ENCODE measurements at regions not wholly inside any gene's neighbourhood (a gene's known extent, or its start where the extent isn't known, plus 50 kb on each side); places are given as distances from the start of the nearest gene placed in this dataset.

DNA sequence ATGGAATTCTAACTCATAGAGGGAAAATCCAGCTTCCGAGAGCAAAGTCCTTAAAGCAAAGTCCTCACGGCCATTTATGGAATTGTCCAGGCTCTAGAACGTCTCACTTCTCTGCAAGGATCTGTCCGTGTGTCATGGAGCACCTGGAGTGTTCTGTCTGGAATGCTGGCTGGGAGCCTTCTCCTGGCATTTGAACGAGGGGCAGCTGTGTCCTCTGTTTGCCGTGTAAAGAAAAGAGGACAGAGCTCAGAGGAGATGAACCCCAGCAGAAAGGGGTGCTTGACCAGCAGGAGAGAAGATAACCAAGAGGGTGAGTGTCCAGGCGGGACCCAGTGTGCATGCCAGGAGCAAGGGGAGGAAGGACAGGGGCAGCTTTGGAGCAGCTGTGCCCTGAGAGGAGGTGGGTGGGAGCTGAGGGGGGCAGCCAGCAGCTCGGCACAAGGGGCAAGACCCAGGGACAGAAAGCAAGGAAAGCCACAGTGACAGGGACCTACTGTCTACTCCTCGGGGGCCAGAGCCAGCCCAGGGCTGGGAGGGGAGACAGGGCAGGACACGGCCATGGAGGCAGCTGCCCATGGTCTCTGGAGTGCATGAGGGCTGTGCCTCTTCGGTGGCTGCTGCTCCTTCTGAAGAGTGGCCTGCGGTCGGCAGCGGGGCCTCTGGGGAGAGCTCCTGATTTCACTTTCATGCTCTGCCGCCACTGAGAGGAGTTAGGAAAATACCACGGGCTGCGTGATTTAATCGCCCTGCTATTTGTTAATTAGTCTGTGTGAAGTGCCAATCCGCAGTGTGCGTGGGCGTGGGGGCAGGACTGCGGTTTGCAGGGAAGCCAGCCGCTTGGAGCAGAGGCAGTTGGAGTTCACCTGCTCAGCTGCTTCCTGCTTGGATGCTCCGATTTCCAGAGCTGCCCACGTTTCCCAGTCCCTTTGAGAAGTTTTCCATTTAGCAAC, 149.3 kb upstream of the SHH start:
- Mint-ChIP-seq H3K4me3 (no peak overlapping the region), H3K36me3 (no peaks in the 10 kb centered on the region), H3K9me3 (no peaks in the 10 kb centered on the region), H3K27ac (no peak overlapping the region), H3K27me3 (peaks cover 6 to 19% of the 10 kb centered on the region in 2 donors), H3K4me1 (no peaks in the 10 kb centered on the region)
- DNase-seq = no peak
- ATAC-seq (replicated peaks) = no peak

DNA sequence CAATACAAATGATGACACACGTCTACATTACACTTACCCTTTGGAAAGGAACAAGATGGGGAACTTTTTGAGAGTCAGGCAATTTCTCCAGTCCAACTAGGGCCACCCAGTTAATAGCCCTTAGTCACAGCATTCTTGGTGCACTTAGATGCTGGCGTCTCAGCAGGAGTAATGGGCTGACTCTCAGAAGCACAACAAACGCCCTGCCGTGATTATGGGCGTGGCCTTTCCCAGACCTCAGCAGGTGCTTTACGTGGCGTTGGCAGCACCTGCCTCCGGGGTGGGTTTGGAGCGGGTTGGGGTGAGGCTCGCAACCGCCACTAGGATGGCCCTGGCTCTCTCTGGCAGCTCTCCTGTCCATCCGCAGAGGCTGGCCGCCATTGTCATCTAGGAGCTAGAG, 147.6 kb upstream of the SHH start:
- Mint-ChIP-seq H3K9me3 (no peaks in the 10 kb centered on the region), H3K36me3 (no peaks in the 10 kb centered on the region), H3K4me1 (no peaks in the 10 kb centered on the region), H3K27ac (no peak overlapping the region), H3K4me3 (no peak overlapping the region), H3K27me3 (peaks cover 6 to 14% of the 10 kb centered on the region in 2 donors)
- DNase-seq (no peak), ATAC-seq (replicated peaks) (no peak)

DNA sequence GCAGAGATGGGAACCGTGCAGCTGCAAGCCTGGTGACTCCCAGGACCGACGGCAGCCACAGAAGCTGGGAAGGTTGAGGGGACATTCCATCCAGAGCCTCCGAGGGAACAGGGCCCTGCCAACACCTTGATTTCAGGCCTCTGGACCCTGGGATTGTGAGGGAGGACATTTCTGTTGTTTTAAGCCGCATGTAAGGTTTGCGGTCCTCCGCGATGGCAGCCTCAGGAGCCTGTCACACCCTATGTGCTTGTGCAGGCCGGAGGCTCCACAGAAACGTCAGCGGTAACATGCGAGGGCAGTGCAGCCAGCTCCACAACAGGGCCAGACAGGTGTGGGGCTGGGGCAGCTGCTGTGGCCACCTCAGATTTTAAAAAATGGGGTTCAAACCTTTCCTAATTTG, 144.7 kb upstream of the SHH start:
- no peak for ATAC-seq (replicated peaks)
- peaks cover 0 to 4% of the 10 kb centered on the region in 2 donors for H3K9me3 Mint-ChIP-seq
- DNase-seq = no peak
- peaks cover 6 to 17% of the 10 kb centered on the region in 2 donors for H3K27me3 Mint-ChIP-seq
- H3K27ac Mint-ChIP-seq = no peak overlapping the region
- no peak overlapping the region for H3K4me3 Mint-ChIP-seq
- H3K36me3 Mint-ChIP-seq = no peaks in the 10 kb centered on the region
- no peaks in the 10 kb centered on the region for H3K4me1 Mint-ChIP-seq

DNA sequence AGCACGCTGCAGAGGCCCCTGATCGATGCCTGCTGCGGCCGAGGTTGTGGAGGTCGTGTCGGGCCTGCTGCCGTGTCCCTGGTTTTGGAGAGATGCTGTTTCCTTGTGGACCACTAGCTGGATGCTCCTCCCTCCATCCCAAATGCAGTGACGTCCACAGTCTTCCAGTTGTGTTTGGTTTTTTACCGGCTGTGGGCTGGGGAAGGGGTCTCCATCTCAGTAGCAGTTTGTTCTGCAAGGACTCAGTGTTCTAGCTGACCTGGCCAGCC, 143.0 kb upstream of the SHH start:
- Mint-ChIP-seq H3K27ac (no peak overlapping the region), H3K4me1 (no peaks in the 10 kb centered on the region), H3K4me3 (no peak overlapping the region), H3K27me3 (peaks cover 0 to 7% of the 10 kb centered on the region in 2 donors), H3K36me3 (no peaks in the 10 kb centered on the region), H3K9me3 (peaks cover 0 to 4% of the 10 kb centered on the region in 2 donors)
- ATAC-seq (replicated peaks) = no peak
- no peak for DNase-seq

DNA sequence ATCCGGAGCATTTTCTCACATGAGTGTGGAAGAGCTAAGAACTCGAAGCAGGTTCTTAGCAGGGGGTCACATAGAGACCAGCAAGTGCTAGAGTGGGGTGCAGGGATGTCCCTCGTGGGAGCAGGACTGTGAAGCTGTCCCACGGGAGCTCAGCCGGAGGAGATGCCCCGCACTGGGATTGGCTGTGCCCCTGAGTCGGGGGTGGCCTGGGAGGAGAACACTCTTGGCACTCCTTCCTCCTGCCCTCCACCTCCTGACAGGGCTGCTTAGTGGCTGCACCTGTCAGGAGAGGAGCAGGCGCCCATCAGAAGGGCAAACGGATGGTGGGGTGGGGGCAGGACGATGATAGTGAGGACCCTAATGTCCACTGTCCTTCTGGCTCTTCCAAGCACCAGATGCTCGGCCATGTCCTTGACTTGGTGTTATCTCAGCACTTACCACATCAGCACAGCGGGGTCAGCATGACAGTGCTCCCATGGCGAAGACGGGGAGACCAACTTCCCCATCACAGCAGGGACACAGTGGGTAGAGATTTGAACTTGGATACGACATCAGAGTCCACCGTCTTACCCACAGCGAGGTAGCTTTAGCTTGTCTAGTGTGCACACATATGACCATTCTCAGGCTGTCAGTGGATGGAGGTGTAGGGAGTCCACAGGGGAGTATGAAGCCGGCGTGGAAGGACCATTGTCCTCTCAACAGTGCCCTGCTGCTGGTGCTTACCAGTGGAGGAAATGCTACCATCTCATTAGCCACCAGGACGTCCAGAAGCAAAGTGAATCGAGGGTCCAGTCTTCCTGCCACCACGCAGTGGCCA, 142.5 kb upstream of the SHH start:
- Mint-ChIP-seq H3K27ac (no peak overlapping the region), H3K27me3 (peaks cover 0 to 5% of the 10 kb centered on the region in 2 donors), H3K9me3 (peaks cover 0 to 4% of the 10 kb centered on the region in 2 donors), H3K36me3 (no peaks in the 10 kb centered on the region), H3K4me3 (no peak overlapping the region), H3K4me1 (no peaks in the 10 kb centered on the region)
- no peak for DNase-seq
- no peak for ATAC-seq (replicated peaks)

DNA sequence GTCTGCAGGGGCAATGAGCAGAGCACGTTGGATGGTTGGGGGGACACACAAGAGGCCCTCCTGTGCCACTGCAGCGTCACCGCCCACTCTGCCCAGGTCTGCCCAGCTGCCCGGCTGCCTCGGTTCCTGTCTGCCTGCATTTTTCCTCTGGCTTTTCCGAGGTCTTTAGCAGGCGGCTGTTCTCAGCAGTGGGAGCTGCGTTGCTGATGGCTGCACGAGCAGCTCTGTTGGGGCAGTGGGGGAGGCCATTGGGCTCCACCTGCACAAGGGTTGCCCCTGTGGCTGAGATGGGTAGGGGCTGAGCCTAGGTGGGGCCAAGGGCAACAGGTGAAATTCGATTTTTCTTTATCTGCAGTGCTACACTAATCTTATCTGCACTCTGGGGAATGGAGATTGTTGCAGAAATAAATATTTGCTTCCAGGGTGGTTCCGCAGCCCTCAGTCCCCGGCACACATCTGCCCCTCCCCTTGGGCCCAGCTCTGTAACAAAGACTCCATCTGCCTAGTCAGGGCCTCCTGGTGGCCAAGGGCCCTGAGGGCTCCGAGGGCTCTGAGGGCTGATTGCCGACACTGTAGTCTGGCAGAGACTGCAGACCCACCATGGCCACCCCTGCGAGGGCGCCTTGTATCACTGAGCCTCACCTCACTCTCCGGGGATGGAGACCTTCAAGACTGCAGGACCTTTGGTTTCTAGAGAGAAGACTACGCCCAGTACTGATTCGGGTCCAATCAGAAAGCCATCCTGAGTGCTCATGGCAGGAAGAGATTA, 141.7 kb upstream of the SHH start:
- H3K27me3 Mint-ChIP-seq = peaks cover 0 to 5% of the 10 kb centered on the region in 2 donors
- H3K27ac Mint-ChIP-seq = no peak overlapping the region
- ATAC-seq (replicated peaks) (no peak), DNase-seq (no peak)
- no peaks in the 10 kb centered on the region for H3K36me3 Mint-ChIP-seq
- peaks cover 0 to 4% of the 10 kb centered on the region in 2 donors for H3K9me3 Mint-ChIP-seq
- H3K4me1 Mint-ChIP-seq = no peaks in the 10 kb centered on the region
- no peak overlapping the region for H3K4me3 Mint-ChIP-seq

DNA sequence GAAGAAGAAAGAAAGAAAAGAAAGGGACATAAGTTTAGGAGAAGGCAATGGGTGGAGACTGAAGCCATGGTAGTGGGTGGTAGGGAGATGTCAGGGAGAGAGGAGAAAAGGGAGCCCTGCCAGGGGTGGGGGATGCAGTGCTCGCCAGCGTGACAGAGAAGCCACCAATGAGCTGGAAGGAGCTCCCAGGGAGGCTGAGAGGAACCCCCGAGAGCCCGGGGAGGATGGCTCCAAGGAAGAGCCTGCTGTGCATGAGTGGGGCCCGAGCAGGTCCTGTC, 141.2 kb upstream of the SHH start:
- DNase-seq (no peak), ATAC-seq (replicated peaks) (no peak)
- no peak overlapping the region for H3K27ac Mint-ChIP-seq
- H3K4me3 Mint-ChIP-seq = no peak overlapping the region
- peaks cover 0 to 5% of the 10 kb centered on the region in 2 donors for H3K27me3 Mint-ChIP-seq
- peaks cover 0 to 4% of the 10 kb centered on the region in 2 donors for H3K9me3 Mint-ChIP-seq
- H3K4me1 Mint-ChIP-seq = no peaks in the 10 kb centered on the region
- no peaks in the 10 kb centered on the region for H3K36me3 Mint-ChIP-seq

DNA sequence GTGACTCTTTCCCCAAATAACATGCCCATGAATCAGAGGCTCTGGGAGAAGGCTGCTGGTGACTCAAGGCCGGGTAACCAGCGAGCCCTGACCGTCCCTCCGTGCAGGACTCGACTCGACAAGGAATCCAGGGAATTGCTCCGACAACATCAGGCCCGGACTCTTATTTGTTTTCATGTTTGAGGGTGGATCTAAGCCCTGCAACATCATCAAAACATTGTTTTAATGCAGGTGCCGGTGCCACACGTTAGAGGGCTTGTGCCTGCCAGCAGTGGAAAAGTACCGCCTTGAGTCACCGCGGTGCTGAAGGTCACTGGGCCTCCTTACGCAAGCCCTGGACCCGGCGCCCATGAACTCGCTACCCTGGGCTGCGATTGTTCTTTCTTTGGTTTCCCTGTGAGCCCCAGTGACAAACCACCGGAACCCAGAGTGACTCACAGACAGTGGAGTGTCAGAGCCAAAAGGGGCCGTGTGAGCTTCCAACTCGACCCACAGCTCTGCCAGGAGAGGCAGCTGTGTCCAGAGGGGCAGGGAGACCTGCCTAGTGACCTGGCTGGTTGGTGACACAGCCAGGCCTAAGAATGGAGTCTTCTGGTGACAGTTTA, 139.4 kb upstream of the SHH start:
- ATAC-seq (replicated peaks) (no peak), DNase-seq (no peak)
- H3K27ac Mint-ChIP-seq = no peak overlapping the region
- H3K4me1 Mint-ChIP-seq = no peaks in the 10 kb centered on the region
- H3K27me3 Mint-ChIP-seq = peaks cover 0 to 5% of the 10 kb centered on the region in 2 donors
- H3K36me3 Mint-ChIP-seq = no peaks in the 10 kb centered on the region
- H3K4me3 Mint-ChIP-seq = no peak overlapping the region
- H3K9me3 Mint-ChIP-seq = peaks cover 0 to 4% of the 10 kb centered on the region in 2 donors

DNA sequence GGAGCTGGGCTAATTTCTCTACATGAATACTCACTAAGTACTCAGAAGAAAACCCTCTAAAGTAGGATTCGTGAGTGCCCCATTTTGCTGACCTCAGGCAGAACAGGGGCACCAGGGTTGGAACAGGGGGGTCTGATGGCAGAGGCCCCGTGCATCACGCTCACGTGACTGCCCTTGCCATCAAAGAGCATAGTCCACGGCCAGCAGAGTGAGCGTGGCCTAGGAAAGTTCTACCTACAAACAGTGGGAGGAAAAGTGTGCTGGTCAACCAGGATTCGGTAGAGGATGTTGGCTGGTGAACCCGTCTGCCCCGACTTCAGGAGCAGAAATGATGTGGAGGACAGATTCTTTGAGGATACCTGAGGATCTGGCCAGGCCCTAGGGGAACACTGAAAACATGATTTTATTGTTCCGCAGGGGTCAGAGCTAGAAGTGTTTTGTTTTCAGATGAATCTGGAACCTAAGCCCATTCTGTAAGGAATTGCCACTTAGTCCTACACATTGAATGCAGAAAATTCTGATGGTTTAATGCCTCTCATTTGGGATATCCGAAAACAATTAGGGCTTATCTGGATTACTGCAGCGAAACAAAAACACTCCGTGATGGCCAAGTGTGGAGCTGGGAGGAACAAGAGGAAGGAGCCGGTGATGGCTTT, 138.8 kb upstream of the SHH start:
- Mint-ChIP-seq H3K27me3 (peaks cover 0 to 5% of the 10 kb centered on the region in 2 donors), H3K36me3 (no peaks in the 10 kb centered on the region), H3K27ac (no peak overlapping the region), H3K4me3 (no peak overlapping the region), H3K9me3 (peaks cover 0 to 6% of the 10 kb centered on the region in 2 donors), H3K4me1 (no peaks in the 10 kb centered on the region)
- DNase-seq = no peak
- ATAC-seq (replicated peaks) = no peak

DNA sequence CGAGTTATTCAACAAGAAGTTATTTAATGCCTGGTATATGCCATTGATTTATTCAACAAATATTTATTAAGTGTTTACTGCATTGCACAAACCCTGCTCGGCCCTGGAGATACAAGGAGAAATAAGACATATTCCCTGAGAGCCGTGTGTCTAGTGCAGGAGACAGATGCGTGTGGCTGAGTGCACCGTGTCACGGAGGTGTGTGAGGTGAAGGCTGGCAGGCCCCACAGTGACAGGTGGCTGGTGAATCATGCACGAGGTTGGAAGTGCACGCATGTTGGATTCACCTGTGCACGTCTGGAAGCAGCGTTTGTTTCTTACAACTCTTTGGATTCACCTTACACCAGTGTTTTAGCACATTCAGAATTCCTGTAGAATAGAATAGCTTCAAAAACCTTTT, 136.6 kb upstream of the SHH start:
- no peak overlapping the region for H3K27ac Mint-ChIP-seq
- no peaks in the 10 kb centered on the region for H3K36me3 Mint-ChIP-seq
- H3K27me3 Mint-ChIP-seq = peaks cover 0 to 13% of the 10 kb centered on the region in 2 donors

DNA sequence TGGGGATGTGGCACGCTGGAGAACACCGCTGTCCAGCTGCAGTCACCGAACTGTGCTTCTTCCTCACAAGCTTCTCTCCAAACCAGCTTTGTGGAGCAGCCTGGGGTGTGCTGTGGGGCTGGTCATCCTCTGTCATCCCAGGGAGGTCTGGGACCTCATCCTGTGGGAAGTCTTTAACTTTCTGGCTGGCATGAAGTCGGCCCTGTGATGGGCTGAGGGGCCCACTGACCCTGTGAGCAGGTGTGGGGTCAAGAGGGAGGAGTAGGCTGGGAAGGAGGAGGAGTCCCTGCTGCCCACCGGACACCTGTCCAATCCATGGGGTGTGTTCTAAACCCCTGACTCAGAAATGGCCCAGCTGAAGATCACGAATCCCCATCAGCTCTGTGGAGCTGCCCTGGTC, 136.2 kb upstream of the SHH start:
- no peak overlapping the region for H3K4me3 Mint-ChIP-seq
- no peak overlapping the region for H3K27ac Mint-ChIP-seq
- no peak for DNase-seq
- H3K9me3 Mint-ChIP-seq = peaks cover 0 to 8% of the 10 kb centered on the region in 2 donors
- H3K36me3 Mint-ChIP-seq = no peaks in the 10 kb centered on the region
- ATAC-seq (replicated peaks) = no peak
- no peaks in the 10 kb centered on the region for H3K4me1 Mint-ChIP-seq
- peaks cover 0 to 13% of the 10 kb centered on the region in 2 donors for H3K27me3 Mint-ChIP-seq

More for the DNA sequence above, 136.6 kb upstream of the SHH start:
- H3K9me3 Mint-ChIP-seq = peaks cover 0 to 8% of the 10 kb centered on the region in 2 donors
- DNase-seq (no peak), ATAC-seq (replicated peaks) (no peak)
- no peaks in the 10 kb centered on the region for H3K4me1 Mint-ChIP-seq
- no peak overlapping the region for H3K4me3 Mint-ChIP-seq

DNA sequence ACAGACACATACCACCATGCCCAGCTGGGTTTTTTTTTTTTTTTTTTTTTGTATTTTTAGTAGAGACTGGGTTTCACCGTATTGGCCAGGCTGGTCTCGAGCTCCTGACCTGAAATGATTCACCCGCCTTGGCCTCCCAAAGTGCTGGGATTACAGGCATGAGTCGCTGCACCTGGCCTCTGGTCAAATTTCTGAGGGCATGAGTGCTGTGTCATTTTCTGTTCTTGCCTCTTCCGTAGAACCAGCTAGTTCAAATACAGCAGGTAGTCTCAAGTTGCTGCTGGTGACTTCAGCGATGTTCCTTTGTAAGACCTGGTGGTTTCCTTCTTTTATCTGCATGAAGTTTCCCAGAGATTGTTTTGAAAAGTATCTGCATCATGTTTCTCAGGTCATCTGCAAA, 134.8 kb upstream of the SHH start:
- peaks cover 0 to 5% of the 10 kb centered on the region in 2 donors for H3K9me3 Mint-ChIP-seq
- H3K27ac Mint-ChIP-seq = no peak overlapping the region
- H3K4me3 Mint-ChIP-seq = no peak overlapping the region
- no peaks in the 10 kb centered on the region for H3K36me3 Mint-ChIP-seq
- no peaks in the 10 kb centered on the region for H3K4me1 Mint-ChIP-seq
- ATAC-seq (replicated peaks) (no peak), DNase-seq (no peak)
- H3K27me3 Mint-ChIP-seq = peaks cover 0 to 8% of the 10 kb centered on the region in 2 donors

DNA sequence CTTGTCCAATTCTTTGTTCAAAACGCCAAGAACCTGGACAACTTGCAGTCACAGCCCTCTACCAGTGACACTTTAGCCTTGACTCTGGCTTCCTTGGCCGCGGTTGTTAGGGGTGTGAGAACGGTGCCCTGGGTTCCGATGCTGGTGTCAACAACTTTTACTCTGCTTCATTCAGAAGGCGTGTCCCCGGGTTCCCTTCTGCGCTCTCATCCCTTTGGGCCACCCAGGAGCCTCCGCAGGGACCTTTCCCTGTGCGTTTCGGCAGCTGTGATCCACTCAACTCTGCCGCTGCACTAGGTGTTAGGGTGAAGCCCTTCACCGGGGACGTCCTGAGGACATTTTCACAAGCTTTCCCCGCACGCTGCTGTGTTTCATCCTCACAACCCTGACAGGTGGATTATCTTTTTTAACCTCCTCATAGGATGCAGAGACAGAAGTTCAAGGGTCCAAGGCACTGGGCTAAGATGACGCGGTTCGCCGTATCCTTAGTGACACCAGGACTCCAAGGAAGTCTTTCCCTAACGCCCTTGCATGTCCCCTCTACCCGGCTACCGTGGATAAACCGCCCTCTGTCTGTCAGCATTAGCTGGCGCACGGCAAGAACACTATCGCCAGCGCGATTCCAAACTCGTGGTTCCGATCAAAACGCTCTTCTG, 133.5 kb upstream of the SHH start:
- H3K27me3 Mint-ChIP-seq = peaks cover 0 to 8% of the 10 kb centered on the region in 2 donors
- ATAC-seq (replicated peaks) (no peak), DNase-seq (no peak)
- H3K4me1 Mint-ChIP-seq = no peaks in the 10 kb centered on the region
- H3K4me3 Mint-ChIP-seq = no peak overlapping the region
- H3K9me3 Mint-ChIP-seq = peaks cover 0 to 5% of the 10 kb centered on the region in 2 donors
- H3K36me3 Mint-ChIP-seq = no peaks in the 10 kb centered on the region
- H3K27ac Mint-ChIP-seq = no peak overlapping the region
